DMS79 (cell line): ENCODE measurements at regions not wholly inside any gene's neighbourhood (a gene's known extent, or its start where the extent isn't known, plus 50 kb on each side); places are given as distances from the start of the nearest gene placed in this dataset.

Source experiments
- DNase-seq: peaks from one replicate; lab custom pipeline; 2025; lab: John Stamatoyannopoulos, UW

DNA sequence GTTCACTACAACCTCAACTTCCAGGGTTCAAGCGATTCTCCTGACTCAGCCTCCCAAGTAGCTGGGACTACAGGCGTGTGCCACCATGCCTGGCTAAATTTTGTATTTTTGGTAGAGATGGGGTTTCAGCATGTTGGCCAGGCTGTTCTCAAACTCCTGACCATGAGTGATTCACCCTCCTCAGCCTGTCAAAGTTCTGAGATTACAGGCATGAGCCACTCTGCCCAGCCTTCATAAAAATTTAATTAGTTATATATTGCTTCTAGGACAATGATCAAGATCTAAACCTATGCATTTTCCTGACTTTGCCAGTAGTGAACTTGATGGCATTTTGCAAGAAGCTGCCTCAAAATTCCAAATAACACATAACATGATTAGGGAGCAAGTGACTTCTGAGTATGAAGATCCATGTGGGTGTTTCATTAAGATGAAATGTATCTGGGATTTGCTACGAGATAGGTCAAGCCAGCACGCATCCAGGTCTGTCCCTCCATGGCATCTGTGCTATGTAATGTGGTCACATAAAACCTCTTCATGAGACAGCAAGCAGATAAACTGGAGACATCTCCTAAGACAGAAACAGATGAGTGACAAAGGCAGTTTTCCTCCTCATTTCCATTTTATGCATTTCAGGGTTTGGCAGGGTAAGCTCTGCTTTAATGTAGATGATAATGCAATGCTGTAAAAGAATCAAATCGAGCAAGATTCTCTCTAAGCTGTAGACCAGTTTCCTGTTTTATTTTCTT is 319.4 kb upstream of the ATP2B1 start:
- DNase-seq: no peak

DNA sequence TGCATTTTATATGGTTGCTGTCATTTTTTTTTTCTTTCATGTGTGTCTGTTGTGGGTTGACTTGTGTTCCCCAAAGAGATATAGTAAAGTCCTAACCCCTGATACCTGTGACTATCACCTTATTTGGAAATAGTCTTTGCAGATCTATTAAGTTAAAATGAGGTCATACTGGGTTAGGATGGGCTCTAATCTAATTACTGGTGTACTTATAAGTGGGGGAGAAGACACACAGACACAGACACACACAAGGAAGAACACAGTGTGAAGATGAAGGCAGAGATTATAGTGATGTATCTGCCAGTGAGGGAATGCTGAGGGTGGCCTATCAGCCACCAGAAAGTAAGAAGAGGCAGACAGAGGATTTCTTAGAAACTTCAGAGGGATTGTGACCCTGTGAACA is 318.4 kb upstream of the ATP2B1 start:
- DNase-seq: no peak

DNA sequence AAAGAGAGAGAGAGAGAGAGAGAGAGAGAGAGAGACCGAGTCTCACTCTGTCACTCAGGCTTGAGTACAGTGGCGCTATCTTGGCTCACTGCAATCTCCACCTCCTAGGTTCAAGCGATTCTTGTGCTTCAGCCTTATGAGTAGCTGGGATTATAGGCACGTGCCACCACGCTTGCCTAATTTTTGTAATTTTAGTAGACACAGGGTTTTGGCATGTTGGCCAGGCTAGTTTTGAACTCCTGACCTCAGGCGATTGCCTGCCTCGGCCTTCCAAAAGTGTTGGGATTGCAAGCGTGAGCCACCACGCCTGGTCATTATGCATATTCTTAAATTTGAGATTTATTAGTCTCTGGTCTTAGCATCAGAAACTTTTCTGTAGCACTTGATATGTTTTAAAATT is 317.9 kb upstream of the ATP2B1 start:
- no peak for DNase-seq

DNA sequence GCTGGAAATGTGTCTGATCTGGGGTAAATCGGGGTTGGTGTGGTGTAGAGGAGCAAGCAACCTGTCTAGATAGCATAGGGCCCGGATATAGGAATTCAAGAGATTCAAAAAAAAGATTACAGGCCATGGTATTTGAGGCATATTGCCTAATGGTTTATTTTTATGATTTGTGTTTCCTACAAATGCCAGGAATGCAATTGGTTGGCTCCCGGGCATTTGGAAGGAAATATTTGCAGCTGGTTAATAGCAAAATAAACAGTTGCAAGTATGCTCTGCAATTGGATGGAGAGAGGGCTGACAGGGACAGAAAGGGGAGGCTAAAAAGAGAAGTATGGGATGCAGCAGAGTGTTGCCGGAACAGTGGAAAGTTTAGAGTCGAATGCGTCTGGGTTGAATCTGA is 315.6 kb upstream of the ATP2B1 start:
- DNase-seq: no peak

DNA sequence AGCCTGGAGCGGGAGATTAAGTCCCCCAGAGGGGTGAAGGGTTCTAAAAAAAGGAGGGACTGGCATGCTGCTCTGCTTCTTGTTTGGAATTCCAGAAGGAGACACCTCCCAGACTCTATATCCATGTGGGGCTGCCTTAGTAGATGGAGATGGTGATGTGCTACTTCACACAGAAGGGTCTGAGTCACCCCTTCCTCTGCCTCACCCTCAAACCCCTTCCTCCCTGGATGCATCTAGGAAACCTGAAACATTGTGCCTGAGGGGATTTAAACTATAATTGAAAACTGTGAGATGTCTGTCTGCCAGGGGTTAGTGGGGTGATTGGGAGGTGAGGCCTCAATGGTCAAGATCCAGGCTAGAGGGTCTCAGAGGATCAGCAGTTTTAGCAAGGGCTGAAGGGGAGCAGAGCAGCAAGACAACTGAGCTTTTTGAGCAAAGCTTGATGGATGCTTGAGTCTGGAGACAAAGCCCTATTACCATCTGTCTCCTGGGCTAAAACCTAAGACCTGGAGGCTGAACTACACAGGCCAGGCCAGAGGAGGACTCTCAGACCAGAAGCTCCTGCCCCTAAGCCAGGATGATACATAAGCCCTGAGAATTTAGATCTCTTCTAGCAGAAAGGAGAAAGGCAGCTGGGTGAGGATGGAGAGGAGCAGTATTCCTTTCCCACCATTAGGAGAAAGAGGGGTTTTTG is 314.7 kb upstream of the ATP2B1 start:
- DNase-seq: no peak

DNA sequence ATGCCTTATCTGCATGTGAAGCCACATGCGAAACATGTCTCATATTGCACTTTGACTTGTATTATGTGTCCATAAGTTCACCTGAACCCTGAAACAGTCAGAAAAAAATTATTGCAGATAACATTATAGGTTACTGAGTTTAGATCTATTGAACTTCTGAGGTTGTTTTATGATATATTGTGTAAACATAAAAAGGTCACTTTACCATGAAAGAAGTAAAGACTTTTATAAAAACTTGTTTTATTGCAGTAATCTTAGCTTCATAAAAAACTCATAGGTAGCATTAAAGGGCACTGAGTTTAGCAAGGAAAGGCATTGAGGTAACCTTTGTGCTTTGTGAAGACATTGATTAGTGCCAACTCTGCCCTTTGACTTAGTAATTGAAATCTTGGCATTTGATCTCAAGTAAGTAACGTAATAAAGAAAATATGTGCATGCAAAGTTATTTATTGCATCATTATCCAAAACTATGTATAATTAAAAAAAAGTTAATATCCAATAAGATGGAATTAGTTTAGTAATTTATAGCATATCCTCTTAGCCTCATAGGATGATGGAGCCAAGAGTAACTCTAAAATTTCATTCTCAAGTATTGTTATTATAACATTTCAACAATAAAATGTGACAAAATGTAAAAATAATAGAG is 313.3 kb upstream of the ATP2B1 start:
- no peak for DNase-seq

DNA sequence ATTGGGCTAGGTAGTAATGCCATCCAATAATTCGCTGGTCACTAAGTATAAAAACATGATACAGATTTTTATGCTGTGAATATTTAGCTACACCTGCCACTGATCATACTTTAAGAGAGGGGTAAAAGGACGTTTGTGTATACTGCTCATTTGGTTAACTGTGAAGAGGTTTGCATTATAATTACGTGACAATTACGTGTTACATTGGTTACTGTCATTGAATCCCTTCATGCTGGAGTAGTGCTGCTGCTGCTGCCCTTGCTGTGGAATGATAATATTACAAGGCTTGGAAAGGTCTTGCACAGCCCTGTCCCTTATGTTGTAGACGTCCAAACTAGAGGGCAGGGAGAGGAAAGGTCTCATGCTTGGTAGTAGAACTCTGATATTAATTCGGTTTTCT is 312.2 kb upstream of the ATP2B1 start:
- no peak for DNase-seq

DNA sequence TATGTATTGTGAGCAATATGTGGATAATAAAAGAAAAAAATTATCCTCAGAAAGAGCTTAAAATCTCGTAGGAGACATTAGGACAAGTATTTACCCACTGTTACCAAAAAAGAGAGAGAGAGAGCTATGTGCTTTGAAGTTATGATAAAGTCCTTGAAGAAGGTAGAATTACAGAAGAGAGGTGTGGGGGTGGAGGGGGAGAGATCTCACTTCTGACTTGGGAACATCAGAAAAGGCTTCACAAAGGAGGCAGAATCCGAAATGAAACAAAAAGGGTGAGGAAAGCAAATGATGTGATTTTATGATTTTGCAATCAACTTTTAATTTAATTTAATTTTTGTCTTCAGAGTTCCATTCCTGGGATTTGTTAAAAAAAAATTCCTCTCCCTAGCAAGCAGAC is 311.8 kb upstream of the ATP2B1 start:
- no peak for DNase-seq

DNA sequence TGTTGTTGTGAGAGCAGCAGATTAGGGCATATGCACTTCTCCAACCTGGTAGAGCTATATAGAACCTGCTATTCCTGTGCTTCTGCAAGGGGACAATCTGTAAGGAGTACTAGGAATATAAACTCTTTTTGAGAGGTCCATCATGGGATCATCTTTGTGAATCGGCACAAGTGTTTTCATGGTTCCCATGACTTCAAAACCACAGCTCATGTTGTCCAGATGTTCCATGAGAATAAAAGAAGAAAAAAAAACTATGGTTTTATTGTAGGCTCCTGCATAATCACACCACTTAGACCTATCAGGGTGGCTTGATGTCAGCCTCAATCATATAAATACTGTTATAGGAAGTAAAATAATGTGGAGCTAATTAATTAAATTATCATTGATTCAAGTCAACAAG is 311.4 kb upstream of the ATP2B1 start:
- no peak for DNase-seq

DNA sequence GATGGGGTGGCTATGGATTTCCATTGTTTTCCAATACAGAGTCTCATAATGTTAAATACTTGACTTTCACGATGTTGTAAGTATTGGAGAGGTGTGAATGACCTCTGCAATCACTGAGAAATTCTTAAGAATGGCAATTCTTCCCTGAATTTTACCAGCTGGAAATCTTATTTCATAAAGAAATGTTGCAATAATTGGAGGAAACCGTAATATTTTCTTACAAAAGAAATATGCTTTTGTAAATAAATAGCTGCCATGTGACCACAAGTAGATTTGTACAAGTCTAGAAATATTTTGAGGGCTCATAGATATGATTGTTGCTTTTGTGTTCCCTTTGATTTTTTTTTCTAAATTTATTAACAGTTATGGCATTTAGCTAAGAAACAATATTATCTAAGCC is 308.7 kb upstream of the ATP2B1 start:
- DNase-seq: no peak

DNA sequence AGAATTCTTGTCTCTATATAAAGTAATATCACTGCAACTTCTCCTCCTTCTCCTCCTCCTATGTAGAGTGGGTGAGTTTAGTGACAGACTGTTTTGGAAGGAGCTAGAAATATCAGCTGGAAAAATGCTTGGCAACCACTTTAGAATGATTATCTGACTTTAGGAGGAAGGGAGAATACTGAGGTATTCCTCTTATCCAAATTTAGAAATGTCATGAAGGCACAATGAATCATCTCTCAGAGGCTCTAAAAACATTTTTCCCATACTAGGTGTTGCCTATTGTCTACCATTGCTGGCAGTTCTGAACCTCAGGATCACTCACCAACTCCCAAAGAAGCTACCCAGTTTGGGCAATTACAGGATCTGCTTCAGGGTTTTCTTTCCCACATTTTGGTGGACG is 306.6 kb upstream of the ATP2B1 start:
- DNase-seq: no peak

DNA sequence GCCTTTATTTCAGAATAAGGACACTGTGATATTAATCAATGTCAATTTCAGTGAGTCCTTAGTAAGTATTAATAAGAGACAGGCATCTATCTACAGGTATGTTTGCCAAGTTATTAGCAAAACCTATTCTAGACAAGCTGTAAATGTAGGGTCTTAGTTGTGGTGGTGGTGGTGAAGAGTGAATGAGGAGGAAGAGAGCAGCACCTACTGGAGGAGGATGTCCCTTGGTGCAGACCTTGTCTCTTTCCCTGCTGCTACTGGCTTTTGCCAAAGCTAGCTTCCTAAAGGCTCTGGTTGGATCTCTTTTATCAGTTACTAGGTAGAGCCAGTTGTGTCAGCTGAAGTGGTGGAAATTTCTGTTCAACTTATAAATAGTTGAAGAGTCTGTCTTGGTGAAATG is 304.8 kb upstream of the ATP2B1 start:
- DNase-seq: no peak

DNA sequence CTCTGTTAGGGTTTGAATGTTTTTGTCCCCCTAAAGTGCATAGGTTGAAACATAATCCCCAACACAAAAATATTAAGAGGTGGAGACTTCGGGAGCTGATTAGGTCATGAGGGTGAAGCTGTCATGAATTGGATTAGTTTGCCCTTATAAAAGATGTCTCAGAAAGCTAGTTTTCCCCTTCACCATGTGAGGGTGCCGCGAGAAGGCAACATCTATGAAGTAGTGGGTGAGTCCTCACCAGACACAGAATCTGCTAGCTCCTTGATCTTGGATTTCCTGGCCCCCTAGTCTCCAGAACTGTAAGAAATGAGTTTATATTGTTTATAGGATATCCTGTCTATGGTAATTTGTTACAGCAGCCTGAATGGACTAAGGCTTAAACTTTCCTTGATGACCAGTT is 301.5 kb upstream of the ATP2B1 start:
- no peak for DNase-seq

DNA sequence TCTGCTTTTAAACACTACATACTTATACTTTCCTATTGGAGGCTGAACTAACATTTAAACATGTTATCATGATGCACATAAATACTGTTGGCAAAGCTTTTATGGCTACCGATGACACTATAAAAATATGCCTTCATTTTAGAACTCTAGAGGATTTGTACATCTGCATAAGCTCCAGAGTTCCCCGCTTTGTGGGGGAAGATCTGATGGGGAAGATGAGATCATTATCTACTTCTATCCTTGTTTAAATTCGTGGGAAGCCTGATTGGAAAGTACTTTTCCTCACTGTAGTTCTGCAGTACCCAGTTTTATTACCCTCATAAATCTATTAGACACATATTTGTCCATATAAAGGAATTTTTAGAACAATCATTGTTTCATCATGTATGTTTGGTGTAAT is 299.6 kb upstream of the ATP2B1 start:
- no peak for DNase-seq

DNA sequence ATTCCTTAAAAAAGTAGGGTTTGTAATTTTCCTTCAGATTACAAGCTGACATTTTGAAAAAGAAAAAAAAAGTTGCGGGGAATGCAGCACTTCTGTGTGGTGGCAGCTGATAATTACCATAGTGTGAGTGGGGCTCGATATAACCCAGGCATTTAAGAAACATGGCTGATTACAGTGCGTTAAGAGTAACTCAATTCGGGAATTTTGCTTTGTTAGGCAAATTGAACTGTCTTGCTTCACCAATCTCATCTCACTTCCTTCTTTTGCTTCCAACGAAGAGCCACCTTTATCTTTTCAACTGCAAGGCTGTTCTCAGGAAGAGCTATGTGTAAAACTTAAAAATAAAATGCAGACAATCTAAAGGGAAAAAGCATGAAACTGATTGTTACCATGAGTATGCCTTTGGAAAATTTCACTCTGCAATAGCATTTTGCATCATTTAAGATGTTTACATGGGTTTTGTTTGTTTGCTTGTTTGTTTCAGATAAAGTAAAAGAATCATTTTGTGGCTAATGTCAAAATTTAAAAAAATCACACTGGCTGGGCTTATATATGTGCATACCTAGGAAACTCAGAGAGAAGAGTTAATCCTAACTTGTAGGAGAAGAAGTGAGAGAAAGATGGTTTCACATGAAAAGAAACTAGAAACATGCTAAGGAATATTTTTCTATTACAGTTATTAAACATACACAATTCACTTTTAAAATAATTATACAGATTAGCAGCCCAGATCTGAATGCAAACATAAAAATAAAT is 295.9 kb upstream of the ATP2B1 start:
- DNase-seq: no peak

DNA sequence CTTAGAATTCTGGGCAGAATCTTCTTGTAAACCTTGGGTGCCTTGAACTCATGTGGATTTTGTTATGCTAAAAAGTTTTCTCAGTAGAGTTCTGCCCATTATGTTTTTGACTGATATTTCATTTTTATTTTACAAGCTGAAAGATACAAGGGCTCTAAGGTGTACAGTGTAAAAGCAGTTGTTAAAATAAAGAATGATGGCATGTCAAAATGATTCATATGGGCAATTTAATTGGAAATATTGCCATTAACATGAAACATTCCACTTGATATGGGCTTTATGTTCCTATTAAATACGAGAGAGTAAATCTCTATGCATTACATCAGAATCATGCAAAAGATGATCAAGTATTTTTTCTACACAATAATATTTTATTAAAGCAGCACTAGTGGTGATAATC is 295.1 kb upstream of the ATP2B1 start:
- DNase-seq: no peak

DNA sequence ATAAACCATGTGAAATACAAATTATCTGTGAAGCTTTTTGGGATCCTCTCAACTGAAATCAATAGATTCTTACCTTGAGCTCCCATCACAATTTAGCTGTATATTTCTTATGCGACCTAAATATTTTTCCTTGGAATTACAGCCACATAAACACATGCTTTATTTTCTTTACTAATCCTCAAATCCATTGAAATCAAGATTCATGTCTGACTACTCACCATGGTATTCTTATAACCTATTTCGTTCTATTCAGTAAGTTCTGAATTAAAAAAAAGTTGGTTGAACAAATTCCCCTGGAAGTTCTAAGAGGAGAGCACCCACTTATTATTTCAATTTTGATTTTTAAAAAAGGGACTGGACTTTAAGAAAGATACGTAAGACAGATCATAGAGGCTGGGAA is 292.1 kb upstream of the ATP2B1 start:
- DNase-seq: no peak

DNA sequence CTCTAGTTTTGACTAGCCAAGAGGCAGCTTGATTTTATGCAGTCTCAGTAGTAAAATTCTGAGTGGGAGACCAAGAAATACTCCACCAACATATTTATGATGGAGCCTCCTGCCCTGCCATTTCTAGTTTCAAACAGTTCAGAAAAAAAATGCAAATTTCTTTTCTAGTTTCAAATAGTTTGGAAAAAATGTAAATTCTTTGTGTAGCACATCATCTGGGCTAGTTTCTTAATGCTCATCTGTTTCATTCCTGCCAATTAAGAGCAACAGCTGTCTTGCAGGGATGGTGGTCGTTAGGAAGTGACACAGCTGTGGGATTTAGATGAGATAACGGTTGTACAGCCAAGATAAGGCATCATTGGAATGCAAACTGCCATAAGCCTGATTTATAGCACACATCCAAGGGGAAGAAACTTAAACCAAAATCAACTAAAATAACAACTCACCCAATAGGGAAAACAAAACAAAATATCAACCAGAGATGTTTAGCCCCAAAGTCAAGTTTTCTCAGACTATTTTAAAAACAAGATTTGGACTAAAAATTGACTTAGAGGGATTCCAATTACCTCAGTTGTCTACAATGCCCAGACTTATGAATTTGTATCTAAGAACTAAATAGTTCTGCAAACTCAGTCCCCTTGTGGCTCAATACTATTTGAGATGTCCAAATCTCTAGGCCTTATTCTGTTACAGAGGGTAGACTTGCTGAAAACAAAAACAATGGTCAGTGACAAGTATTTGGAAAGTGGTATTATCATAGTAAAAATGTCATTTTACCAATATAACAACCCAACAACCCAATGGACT is 291.3 kb upstream of the ATP2B1 start:
- no peak for DNase-seq

DNA sequence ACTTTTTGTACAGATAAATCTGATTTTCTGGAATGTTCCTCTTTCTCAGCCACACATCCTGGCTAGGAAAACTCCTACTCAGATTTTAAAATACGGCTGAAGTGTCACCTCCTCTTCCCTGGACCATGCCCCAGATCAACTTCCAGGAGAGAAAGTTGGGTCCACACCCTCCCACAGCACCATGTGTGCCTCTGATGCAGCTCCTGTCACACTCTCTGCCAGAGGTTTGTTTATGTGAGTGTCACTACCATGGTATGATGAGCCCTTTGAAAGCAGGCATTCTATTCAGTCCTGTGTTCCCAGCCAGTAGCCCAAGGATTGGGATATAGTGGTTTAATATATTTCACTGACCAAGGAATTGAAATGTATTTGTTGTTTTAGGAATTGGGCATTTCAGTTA is 287.2 kb upstream of the ATP2B1 start:
- no peak for DNase-seq

DNA sequence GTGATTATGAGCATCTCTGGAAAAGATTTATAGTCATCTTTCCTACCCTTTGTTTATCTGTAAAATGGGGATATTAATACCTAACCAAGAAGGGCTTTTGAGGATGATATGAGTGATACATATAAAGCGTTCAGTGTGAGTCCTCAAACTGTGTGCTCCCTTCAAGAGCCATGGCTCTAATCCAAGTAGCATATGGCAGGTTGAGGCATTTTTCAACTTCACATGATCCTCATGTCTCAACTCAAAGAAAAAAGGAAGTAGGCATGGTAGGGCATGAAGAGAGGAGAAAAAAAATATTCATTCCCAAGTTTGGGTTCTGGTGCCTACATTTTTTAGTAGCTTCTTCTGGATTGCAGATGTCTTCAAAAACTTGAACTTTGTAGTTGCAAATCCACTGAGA is 286.3 kb upstream of the ATP2B1 start:
- DNase-seq: no peak

DNA sequence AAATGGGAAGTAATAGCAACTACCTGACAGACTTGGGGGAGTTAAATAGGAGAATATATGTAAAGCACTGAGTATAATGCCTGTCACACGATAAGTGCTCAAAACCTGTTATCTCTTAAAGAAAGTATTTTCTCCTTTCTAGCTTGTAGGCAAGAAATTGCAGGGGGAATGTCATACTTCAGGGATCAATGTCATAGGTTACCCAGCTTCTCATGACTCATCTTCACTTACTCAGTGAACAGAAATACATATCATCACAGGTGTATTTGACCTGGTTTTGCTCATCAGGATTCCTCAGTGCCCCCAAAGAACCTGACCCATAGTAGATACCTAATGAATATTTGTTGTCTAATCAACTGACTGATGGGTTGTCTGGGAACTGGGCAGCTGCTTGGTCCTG is 285.0 kb upstream of the ATP2B1 start:
- DNase-seq: no peak
